A549 (cell line): ENCODE measurements at regions not wholly inside any gene's neighbourhood (a gene's known extent, or its start where the extent isn't known, plus 50 kb on each side); places are given as distances from the start of the nearest gene placed in this dataset.

Experiments
- ATAC-seq, 2 experiments: fragments of 200-7000 bp in 1 of 2; fragments of >200 bp in 1 of 2; cut with Nextera tagmentation in 1 of 2; cut with Tn5 transposase in 1 of 2; 3 replicates each; pipeline versions ENCODE4 v1.8.0 to v1.9.1; 2018 to 2020; ENCODE audit warnings: mild to moderate bottlenecking in 1 of 2, moderate library complexity in 1 of 2
- CTCF ChIA-PET: fragments of 300-600 bp; sonication (Branson Sonifier 250); formaldehyde crosslinking; extraction: SDS; loops from one replicate; lab custom pipeline; 2021; ENCODE audit warnings: antibody characterized with exemption, inconsistent platforms; lab: Yijun Ruan, JAX
- POLR2A ChIA-PET: fragments of 350-600 bp; formaldehyde crosslinking; extraction: SDS; loops from one replicate; lab custom pipeline; 2021; ENCODE audit warnings: antibody characterized with exemption, inconsistent platforms; lab: Yijun Ruan, JAX
- DNase-seq, 2 experiments: peaks; one replicate each; pipeline versions ENCODE4 v3.0.0 to v3.0.0-alpha.2; 2011 to 2016; ENCODE audit warnings: low read depth in 1 of 2, low spot score in 1 of 2
- FAIRE-seq: peaks from 2 replicates; lab custom pipeline; 2011; peaks lifted over from hg19 to GRCh38; lab: Jason Lieb, UNC
- H3K27ac ChIP-seq, 2 experiments: fragments of >200 bp; sonication (Bioruptor Twin); formaldehyde crosslinking; 3 replicates each; pipeline ENCODE4 v1.5.1; 2016 to 2017
- H3K4me1 ChIP-seq: fragments of >200 bp; sonication (Bioruptor Twin); formaldehyde crosslinking; 3 replicates; pipeline ENCODE4 v1.6.1; 2016
- H3K4me2 ChIP-seq: fragments of >200 bp; sonication (Bioruptor Twin); formaldehyde crosslinking; 3 replicates; pipeline ENCODE4 v1.6.1; 2016
- H3K4me3 ChIP-seq: fragments of >200 bp; sonication (Bioruptor Twin); formaldehyde crosslinking; 3 replicates; pipeline ENCODE4 v1.5.1; 2016
- H3K9me3 ChIP-seq: fragments of >200 bp; sonication (Bioruptor Twin); formaldehyde crosslinking; 3 replicates; pipeline ENCODE4 v1.6.1; 2016
- ATOH8 ChIP-seq: fragments of 250-450 bp; sonication (Bioruptor Pico); IDR thresholded peaks from 2 replicates; pipeline ENCODE4 v1.5.0; 2020; ENCODE audit warnings: low read depth, mild to moderate bottlenecking, moderate library complexity
- BHLHE40 ChIP-seq: IDR thresholded peaks from 2 replicates; pipeline ENCODE4 v1.6.1; 2012; ENCODE audit warnings: low read depth, low read length, inconsistent platforms
- CHD2 ChIP-seq: fragments of 150-350 bp; IDR thresholded peaks from 2 replicates; pipeline ENCODE4 v1.6.1; 2014; ENCODE audit warnings: low read length; ENCODE audit not compliant: partially characterized antibody
- CHD4 ChIP-seq: fragments of 200-600 bp; sonication (generic); IDR thresholded peaks from 2 replicates; pipeline ENCODE4 v1.6.1; 2016; ENCODE audit warnings: antibody characterized with exemption, mild to moderate bottlenecking, borderline replicate concordance
- CTCF ChIP-seq: fragments of >200 bp; sonication (Bioruptor Twin); formaldehyde crosslinking; IDR thresholded peaks from 3 replicates; pipeline ENCODE4 v1.5.1; 2016
- EHMT2 ChIP-seq: fragments of 200-600 bp; sonication (generic); IDR thresholded peaks from 2 replicates; pipeline ENCODE4 v1.6.1; 2016; ENCODE audit warnings: antibody characterized with exemption, low read depth, mild to moderate bottlenecking, moderate library complexity
- GATA3 ChIP-seq: IDR thresholded peaks from 2 replicates; pipeline ENCODE4 v1.6.1; 2012; ENCODE audit warnings: borderline replicate concordance
- HMGXB4 ChIP-seq: fragments of 250-450 bp; sonication (Bioruptor Pico); IDR thresholded peaks from 2 replicates; pipeline ENCODE4 v1.5.0; 2021; ENCODE audit warnings: mild to moderate bottlenecking, moderate library complexity, borderline replicate concordance
- MAFK ChIP-seq: fragments of 450-650 bp; IDR thresholded peaks from 2 replicates; pipeline ENCODE4 v1.6.1; 2014; ENCODE audit not compliant: partially characterized antibody
- MAZ ChIP-seq: fragments of 150-350 bp; IDR thresholded peaks from 2 replicates; pipeline ENCODE4 v1.6.1; 2014; ENCODE audit warnings: antibody characterized with exemption, low read depth, low read length, borderline replicate concordance
- MYC ChIP-seq: IDR thresholded peaks from 2 replicates; pipeline ENCODE4 v1.6.1; 2012; ENCODE audit warnings: mild to moderate bottlenecking, inconsistent platforms, low read length, improper control_type of control experiment, borderline replicate concordance
- NPAS2 ChIP-seq: fragments of 250-450 bp; sonication (Bioruptor Pico); IDR thresholded peaks from 2 replicates; pipeline ENCODE4 v1.8.0; 2022; ENCODE audit warnings: mild to moderate bottlenecking, moderate library complexity, borderline replicate concordance
- RAD21 ChIP-seq, 2 experiments: fragments of >200 bp in 1 of 2; sonication (Bioruptor Twin) in 1 of 2; formaldehyde crosslinking in 1 of 2; IDR thresholded peaks in 1 of 2; conservative IDR thresholded peaks in 1 of 2; 2 replicates in 1 of 2; 3 replicates in 1 of 2; pipeline ENCODE4 v1.6.1; 2012 to 2018; ENCODE audit warnings: inconsistent platforms in 1 of 2
- RARB ChIP-seq: fragments of 250-450 bp; sonication (Bioruptor Pico); IDR thresholded peaks from 2 replicates; pipeline ENCODE4 v1.8.0; 2021; ENCODE audit warnings: mild to moderate bottlenecking, moderate library complexity
- RCOR1 ChIP-seq: fragments of 150-350 bp; IDR thresholded peaks from 2 replicates; pipeline ENCODE4 v1.6.1; 2014; ENCODE audit warnings: antibody characterized with exemption, low read length, low read depth
- TP53 ChIP-seq: fragments of 250-450 bp; sonication (Bioruptor Pico); IDR thresholded peaks from 2 replicates; pipeline ENCODE4 v1.5.0; 2021; ENCODE audit warnings: mild to moderate bottlenecking, moderate library complexity
- USF2 ChIP-seq: fragments of 450-650 bp; IDR thresholded peaks from 2 replicates; pipeline ENCODE4 v1.6.1; 2014; ENCODE audit warnings: antibody characterized with exemption
- ZFP36 ChIP-seq: fragments of 450-650 bp; IDR thresholded peaks from 2 replicates; pipeline ENCODE4 v1.6.1; 2014; ENCODE audit warnings: borderline replicate concordance; ENCODE audit not compliant: partially characterized antibody
- WGBS: methylation state at CpG from one replicate; pipeline ENCODE4 v1.1.6; 2017; ENCODE audit errors: missing lambda C conversion rate; 5-methylcytosine and 5-hydroxymethylcytosine counted together

- Histone ChIP-seq H3K4me2 (peak overlapping the region; percentile 58; the same call in 2 of the 3 replicates), H3K4me1 (peaks cover 33% of the 10 kb centered on the region), H3K4me3 (no peak overlapping the region), H3K9me3 (no peaks in the 10 kb centered on the region), H3K27ac (peak overlapping the region; percentile 20 to 47; a peak in 3 of 6 replicates)
- DNase-seq (no peak), ATAC-seq (peak in 1 of 2 experiments; percentile 28; a peak in 1 of 6 replicates), FAIRE-seq (no peak)
- TF ChIP-seq BHLHE40 = no peak
- TF ChIP-seq ATOH8 (CRISPR knock-in tag) = no peak
- TF ChIP-seq RCOR1 = no peak
- no peak for TF ChIP-seq MAZ
- no peak for TF ChIP-seq USF2
- TF ChIP-seq RARB = no peak
- no peak for TF ChIP-seq TP53 (CRISPR knock-in tag)
- no peak for TF ChIP-seq NPAS2 (CRISPR knock-in tag)
- no peak for TF ChIP-seq ZFP36
- no peak for TF ChIP-seq EHMT2
- no peak for TF ChIP-seq GATA3
- TF ChIP-seq CHD4 = no peak
- no peak for TF ChIP-seq CHD2
- TF ChIP-seq MYC = no peak
- no peak for TF ChIP-seq RAD21 (conservative IDR thresholded peaks at IDR 0.05 in 1 of 2, IDR thresholded peaks at IDR 0.05 in 1 of 2)
- POLR2A ChIA-PET = interaction anchor here (1.0 kb wide), 1 partner anchor 449 kb away, joined by 3 read pairs; no protein-coding TSS in a partner anchor
- CTCF ChIA-PET = interaction anchor here (1.4 to 1.5 kb wide), 2 partner anchors 222 to 449 kb away, joined by 3 to 4 read pairs; no protein-coding TSS in a partner anchor
Observed at GRCh38 chr10:21047096-21047495, 150.0 kb upstream of the NEBL start.

- no peaks in the 10 kb centered on the region for H3K9me3 ChIP-seq
- ChIA-PET CTCF (interaction anchor here (1.1 kb wide), 1 partner anchor 186 kb away, joined by 3 read pairs; no protein-coding TSS in a partner anchor), POLR2A (no interaction called here)
- no peak overlapping the region for H3K4me3 ChIP-seq
- DNase-seq (no peak), ATAC-seq (no peak), FAIRE-seq (no peak)
- no peak overlapping the region for H3K27ac ChIP-seq
- no peak overlapping the region for H3K4me2 ChIP-seq
- 89% methylated on average over 4 of the region's 4 CpGs for WGBS
- H3K4me1 ChIP-seq = peaks cover 27% of the 10 kb centered on the region
- TF ChIP-seq ZFP36 = no peak
Observed at GRCh38 chr10:21043044-21043443, 145.9 kb upstream of the NEBL start.

GRCh38 chr10:21042536-21042935, 145.4 kb upstream of the NEBL start:
- 89% methylated on average over 1 of the region's 1 CpG for WGBS
- ChIA-PET POLR2A (no interaction called here), CTCF (interaction anchor here (2.0 kb wide), 1 partner anchor 11 kb away, joined by 5 read pairs; no protein-coding TSS in a partner anchor)
- no peak for ATAC-seq
- no peak for FAIRE-seq
- TF ChIP-seq MAFK (peak; percentile 1), USF2 (no peak), GATA3 (no peak), HMGXB4 (CRISPR knock-in tag) (no peak), CTCF (no peak)
- Histone ChIP-seq H3K9me3 (no peaks in the 10 kb centered on the region), H3K4me2 (no peak overlapping the region), H3K4me3 (no peak overlapping the region), H3K4me1 (peaks cover 22% of the 10 kb centered on the region), H3K27ac (no peak overlapping the region)
- DNase-seq = no peak
